WTC11 (cell line): ENCODE measurements at regions not wholly inside any gene's neighbourhood (a gene's known extent, or its start where the extent isn't known, plus 50 kb on each side); places are given as distances from the start of the nearest gene placed in this dataset.

Experiments
- ATAC-seq: fragments of 200-7000 bp; cut with Tn5 transposase; 2 replicates; pipeline ENCODE4 v1.10.0; 2021; ENCODE audit warnings: mild to moderate bottlenecking, moderate library complexity
- CTCF ChIA-PET: fragments of 300-600 bp; sonication (Branson Sonifier 250); formaldehyde crosslinking; loops from one replicate; lab custom pipeline; 2021; ENCODE audit warnings: antibody characterized with exemption; lab: Charles Lee
- POLR2A ChIA-PET: fragments of 350-600 bp; sonication (Branson Sonifier 250); formaldehyde crosslinking; loops from one replicate; lab custom pipeline; 2021; ENCODE audit warnings: antibody characterized with exemption; lab: Charles Lee
- DNase-seq: peaks from one replicate; pipeline ENCODE4 v3.0.0; 2021; ENCODE audit warnings: low spot score
- H3K27ac Mint-ChIP-seq: 2 replicates; pipeline ENCODE4 v1.8.0; 2021; ENCODE audit warnings: mixed read lengths
- H3K27me3 Mint-ChIP-seq: 2 replicates; pipeline ENCODE4 v1.8.0; 2021; ENCODE audit warnings: low read depth, mild to moderate bottlenecking, moderate library complexity, mixed read lengths
- H3K36me3 Mint-ChIP-seq: 2 replicates; pipeline ENCODE4 v1.8.0; 2021; ENCODE audit warnings: mixed read lengths
- H3K4me1 Mint-ChIP-seq: 2 replicates; pipeline ENCODE4 v1.8.0; 2022; ENCODE audit warnings: mixed read lengths
- H3K4me3 Mint-ChIP-seq: 2 replicates; pipeline ENCODE4 v1.8.0; 2021; ENCODE audit warnings: mild to moderate bottlenecking, moderate library complexity, mixed read lengths
- H3K9me3 Mint-ChIP-seq: 2 replicates; pipeline ENCODE4 v1.8.0; 2021; ENCODE audit warnings: mixed read lengths
- CREB1 ChIP-seq: sonication (generic); formaldehyde crosslinking; IDR thresholded peaks from 2 replicates; pipeline ENCODE4 v1.8.0; 2023; ENCODE audit warnings: mild to moderate bottlenecking, missing genetic modification reagents
- ELF4 ChIP-seq: sonication (generic); formaldehyde crosslinking; IDR thresholded peaks from 2 replicates; pipeline ENCODE4 v1.8.1; 2022; ENCODE audit warnings: low read depth, mild to moderate bottlenecking, moderate library complexity, missing genetic modification reagents
- FOXK1 ChIP-seq: sonication (generic); formaldehyde crosslinking; IDR thresholded peaks from 2 replicates; pipeline ENCODE4 v1.8.0; 2022; ENCODE audit warnings: mild to moderate bottlenecking, moderate library complexity, missing genetic modification reagents
- GRHL2 ChIP-seq: fragments of 250-450 bp; sonication (Bioruptor Pico); IDR thresholded peaks from 2 replicates; pipeline ENCODE4 v1.8.0; 2022; ENCODE audit warnings: mild to moderate bottlenecking, moderate library complexity; ENCODE audit not compliant: insufficient replicate concordance, severe bottlenecking
- JAZF1 ChIP-seq: fragments of 250-450 bp; sonication (Bioruptor Pico); IDR thresholded peaks from 2 replicates; pipeline ENCODE4 v1.9.0; 2021; ENCODE audit warnings: moderate library complexity, mild to moderate bottlenecking, inconsistent platforms
- NFE2L1 ChIP-seq: sonication (generic); formaldehyde crosslinking; IDR thresholded peaks from 2 replicates; pipeline ENCODE4 v1.8.1; 2023; ENCODE audit warnings: missing genetic modification reagents
- NFYB ChIP-seq: sonication (generic); formaldehyde crosslinking; conservative IDR thresholded peaks from 2 replicates; pipeline ENCODE4 v1.8.0; 2022; ENCODE audit warnings: low read depth, missing genetic modification reagents
- NR1H2 ChIP-seq: sonication (generic); formaldehyde crosslinking; IDR thresholded peaks from 2 replicates; pipeline ENCODE4 v1.9.0; 2021; ENCODE audit warnings: mild to moderate bottlenecking, moderate library complexity, missing genetic modification reagents
- OVOL2 ChIP-seq: fragments of 250-450 bp; sonication (Bioruptor Pico); IDR thresholded peaks from 2 replicates; pipeline ENCODE4 v1.9.0; 2021; ENCODE audit warnings: mild to moderate bottlenecking, borderline replicate concordance
- RORB ChIP-seq: fragments of 250-450 bp; sonication (Bioruptor Pico); IDR thresholded peaks from 2 replicates; pipeline ENCODE4 v1.9.0; 2021; ENCODE audit warnings: mild to moderate bottlenecking
- SOX15 ChIP-seq: fragments of 250-450 bp; sonication (Bioruptor Pico); IDR thresholded peaks from 2 replicates; pipeline ENCODE4 v1.9.0; 2021; ENCODE audit warnings: mild to moderate bottlenecking
- TCF7 ChIP-seq: sonication (generic); formaldehyde crosslinking; IDR thresholded peaks from 2 replicates; pipeline ENCODE4 v1.8.0; 2022; ENCODE audit warnings: mild to moderate bottlenecking, low read depth, missing genetic modification reagents, moderate library complexity
- ZNF416 ChIP-seq: fragments of 250-450 bp; sonication (Bioruptor Pico); IDR thresholded peaks from 2 replicates; pipeline ENCODE4 v1.9.0; 2021; ENCODE audit warnings: mild to moderate bottlenecking, inconsistent platforms
- ZNF423 ChIP-seq: fragments of 250-450 bp; sonication (Bioruptor Pico); IDR thresholded peaks from 2 replicates; pipeline ENCODE4 v2.1.2; 2022; ENCODE audit warnings: mild to moderate bottlenecking, moderate library complexity
- TF ChIP-seq, protein P1 (sequence below): sonication (generic); formaldehyde crosslinking; IDR thresholded peaks from 2 replicates; pipeline ENCODE4 v1.8.1; 2023; ENCODE audit warnings: mild to moderate bottlenecking, missing genetic modification reagents
- TF ChIP-seq, protein P2 (sequence below): sonication (generic); formaldehyde crosslinking; IDR thresholded peaks from 2 replicates; pipeline ENCODE4 v1.8.1; 2022; ENCODE audit warnings: mild to moderate bottlenecking, moderate library complexity, missing genetic modification reagents
- TF ChIP-seq, protein P3 (sequence below): fragments of 200-600 bp; IDR thresholded peaks from 2 replicates; pipeline ENCODE4 v1.8.0; 2022; ENCODE audit warnings: antibody characterized with exemption
- TF ChIP-seq, protein P4 (sequence below): sonication (generic); formaldehyde crosslinking; IDR thresholded peaks from 2 replicates; pipeline ENCODE4 v1.8.0; 2022; ENCODE audit warnings: missing genetic modification reagents
- TF ChIP-seq, protein P5 (sequence below): sonication (generic); formaldehyde crosslinking; IDR thresholded peaks from 2 replicates; pipeline ENCODE4 v1.8.0; 2022; ENCODE audit warnings: mild to moderate bottlenecking, missing genetic modification reagents
- TF ChIP-seq, protein P6 (sequence below): sonication (generic); formaldehyde crosslinking; IDR thresholded peaks from 2 replicates; pipeline ENCODE4 v1.8.1; 2023; ENCODE audit warnings: mild to moderate bottlenecking, moderate library complexity, missing genetic modification reagents
- TF ChIP-seq, protein P7 (sequence below): sonication (generic); formaldehyde crosslinking; IDR thresholded peaks from 2 replicates; pipeline ENCODE4 v1.8.1; 2023; ENCODE audit warnings: mild to moderate bottlenecking, missing genetic modification reagents, moderate library complexity
- TF ChIP-seq, protein P8 (sequence below): sonication (generic); formaldehyde crosslinking; IDR thresholded peaks from 2 replicates; pipeline ENCODE4 v1.8.1; 2023; ENCODE audit warnings: mild to moderate bottlenecking, missing genetic modification reagents, moderate library complexity

DNA sequence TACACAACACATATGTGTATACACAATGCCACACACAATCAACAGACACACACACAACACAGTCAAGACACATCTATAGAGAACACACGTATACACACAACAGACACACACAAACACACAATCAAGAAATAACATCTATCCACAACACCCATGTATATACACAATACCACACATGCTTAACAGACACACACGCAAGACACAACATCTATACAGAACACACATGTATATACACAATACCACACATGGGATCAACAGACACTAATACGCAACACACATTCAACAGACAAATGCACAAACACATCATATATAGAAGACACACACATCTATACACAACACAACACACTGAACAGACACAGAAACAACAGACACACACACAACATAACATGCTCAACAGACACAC, 234.8 kb downstream of the SHOX start:
- Mint-ChIP-seq H3K27me3 (no peaks in the 10 kb centered on the region), H3K4me3 (no peak overlapping the region), H3K27ac (no peak overlapping the region), H3K9me3 (peaks cover 4% of the 10 kb centered on the region), H3K36me3 (no peaks in the 10 kb centered on the region), H3K4me1 (peaks cover 12% of the 10 kb centered on the region)
- no peak for ATAC-seq
- CTCF ChIA-PET = no interaction called here
- POLR2A ChIA-PET = no interaction called here
- DNase-seq = no peak
- TF ChIP-seq TCF7 (CRISPR knock-in tag) = no peak
- TF ChIP-seq JAZF1 (CRISPR knock-in tag) = no peak
- 0 out of 2 replicates have a peak, but pooled peaks have one; percentile 28 for TF ChIP-seq NFE2L1 (CRISPR knock-in tag)
- TF ChIP-seq RORB (CRISPR knock-in tag) = no peak
- TF ChIP-seq ELF4 = no peak
- TF ChIP-seq, protein P1, sequence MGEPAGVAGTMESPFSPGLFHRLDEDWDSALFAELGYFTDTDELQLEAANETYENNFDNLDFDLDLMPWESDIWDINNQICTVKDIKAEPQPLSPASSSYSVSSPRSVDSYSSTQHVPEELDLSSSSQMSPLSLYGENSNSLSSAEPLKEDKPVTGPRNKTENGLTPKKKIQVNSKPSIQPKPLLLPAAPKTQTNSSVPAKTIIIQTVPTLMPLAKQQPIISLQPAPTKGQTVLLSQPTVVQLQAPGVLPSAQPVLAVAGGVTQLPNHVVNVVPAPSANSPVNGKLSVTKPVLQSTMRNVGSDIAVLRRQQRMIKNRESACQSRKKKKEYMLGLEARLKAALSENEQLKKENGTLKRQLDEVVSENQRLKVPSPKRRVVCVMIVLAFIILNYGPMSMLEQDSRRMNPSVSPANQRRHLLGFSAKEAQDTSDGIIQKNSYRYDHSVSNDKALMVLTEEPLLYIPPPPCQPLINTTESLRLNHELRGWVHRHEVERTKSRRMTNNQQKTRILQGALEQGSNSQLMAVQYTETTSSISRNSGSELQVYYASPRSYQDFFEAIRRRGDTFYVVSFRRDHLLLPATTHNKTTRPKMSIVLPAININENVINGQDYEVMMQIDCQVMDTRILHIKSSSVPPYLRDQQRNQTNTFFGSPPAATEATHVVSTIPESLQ (CRISPR knock-in tag) = no peak
- TF ChIP-seq, protein P2, sequence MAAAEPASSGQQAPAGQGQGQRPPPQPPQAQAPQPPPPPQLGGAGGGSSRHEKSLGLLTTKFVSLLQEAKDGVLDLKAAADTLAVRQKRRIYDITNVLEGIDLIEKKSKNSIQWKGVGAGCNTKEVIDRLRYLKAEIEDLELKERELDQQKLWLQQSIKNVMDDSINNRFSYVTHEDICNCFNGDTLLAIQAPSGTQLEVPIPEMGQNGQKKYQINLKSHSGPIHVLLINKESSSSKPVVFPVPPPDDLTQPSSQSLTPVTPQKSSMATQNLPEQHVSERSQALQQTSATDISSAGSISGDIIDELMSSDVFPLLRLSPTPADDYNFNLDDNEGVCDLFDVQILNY (CRISPR knock-in tag) = no peak
- no peak for TF ChIP-seq ZNF423 (CRISPR knock-in tag)
- TF ChIP-seq, all 79 proteins: peak for 1

DNA sequence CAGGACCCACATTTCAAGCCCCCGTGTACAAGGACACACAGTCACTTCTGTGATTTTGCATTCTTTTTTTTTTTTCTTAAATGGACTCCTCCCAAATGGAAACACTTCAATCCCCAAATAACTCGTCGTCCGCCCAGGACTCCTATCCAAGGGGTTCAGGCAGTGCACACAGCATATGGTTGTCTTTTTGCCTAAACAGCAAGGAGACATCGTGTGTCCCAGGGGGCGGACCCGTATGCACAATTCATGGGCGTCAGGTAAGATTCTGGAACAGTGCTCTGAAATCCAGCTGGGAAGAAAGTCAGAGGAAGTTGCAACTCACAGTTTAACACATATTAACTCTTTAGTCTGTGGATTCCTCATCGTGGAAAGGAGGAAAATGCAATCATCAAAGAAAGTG, 231.3 kb downstream of the SHOX start:
- Mint-ChIP-seq H3K4me3 (no peak overlapping the region), H3K4me1 (peaks cover 11% of the 10 kb centered on the region), H3K27me3 (no peaks in the 10 kb centered on the region), H3K9me3 (peaks cover 7% of the 10 kb centered on the region), H3K36me3 (no peaks in the 10 kb centered on the region), H3K27ac (0 out of 2 replicates have a peak overlapping the region, but pooled peaks have one; percentile 57)
- CTCF ChIA-PET = no interaction called here
- DNase-seq (no peak), ATAC-seq (no peak)
- POLR2A ChIA-PET = no interaction called here
- TF ChIP-seq, protein P3, sequence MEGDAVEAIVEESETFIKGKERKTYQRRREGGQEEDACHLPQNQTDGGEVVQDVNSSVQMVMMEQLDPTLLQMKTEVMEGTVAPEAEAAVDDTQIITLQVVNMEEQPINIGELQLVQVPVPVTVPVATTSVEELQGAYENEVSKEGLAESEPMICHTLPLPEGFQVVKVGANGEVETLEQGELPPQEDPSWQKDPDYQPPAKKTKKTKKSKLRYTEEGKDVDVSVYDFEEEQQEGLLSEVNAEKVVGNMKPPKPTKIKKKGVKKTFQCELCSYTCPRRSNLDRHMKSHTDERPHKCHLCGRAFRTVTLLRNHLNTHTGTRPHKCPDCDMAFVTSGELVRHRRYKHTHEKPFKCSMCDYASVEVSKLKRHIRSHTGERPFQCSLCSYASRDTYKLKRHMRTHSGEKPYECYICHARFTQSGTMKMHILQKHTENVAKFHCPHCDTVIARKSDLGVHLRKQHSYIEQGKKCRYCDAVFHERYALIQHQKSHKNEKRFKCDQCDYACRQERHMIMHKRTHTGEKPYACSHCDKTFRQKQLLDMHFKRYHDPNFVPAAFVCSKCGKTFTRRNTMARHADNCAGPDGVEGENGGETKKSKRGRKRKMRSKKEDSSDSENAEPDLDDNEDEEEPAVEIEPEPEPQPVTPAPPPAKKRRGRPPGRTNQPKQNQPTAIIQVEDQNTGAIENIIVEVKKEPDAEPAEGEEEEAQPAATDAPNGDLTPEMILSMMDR = no peak
- TF ChIP-seq, protein P4, sequence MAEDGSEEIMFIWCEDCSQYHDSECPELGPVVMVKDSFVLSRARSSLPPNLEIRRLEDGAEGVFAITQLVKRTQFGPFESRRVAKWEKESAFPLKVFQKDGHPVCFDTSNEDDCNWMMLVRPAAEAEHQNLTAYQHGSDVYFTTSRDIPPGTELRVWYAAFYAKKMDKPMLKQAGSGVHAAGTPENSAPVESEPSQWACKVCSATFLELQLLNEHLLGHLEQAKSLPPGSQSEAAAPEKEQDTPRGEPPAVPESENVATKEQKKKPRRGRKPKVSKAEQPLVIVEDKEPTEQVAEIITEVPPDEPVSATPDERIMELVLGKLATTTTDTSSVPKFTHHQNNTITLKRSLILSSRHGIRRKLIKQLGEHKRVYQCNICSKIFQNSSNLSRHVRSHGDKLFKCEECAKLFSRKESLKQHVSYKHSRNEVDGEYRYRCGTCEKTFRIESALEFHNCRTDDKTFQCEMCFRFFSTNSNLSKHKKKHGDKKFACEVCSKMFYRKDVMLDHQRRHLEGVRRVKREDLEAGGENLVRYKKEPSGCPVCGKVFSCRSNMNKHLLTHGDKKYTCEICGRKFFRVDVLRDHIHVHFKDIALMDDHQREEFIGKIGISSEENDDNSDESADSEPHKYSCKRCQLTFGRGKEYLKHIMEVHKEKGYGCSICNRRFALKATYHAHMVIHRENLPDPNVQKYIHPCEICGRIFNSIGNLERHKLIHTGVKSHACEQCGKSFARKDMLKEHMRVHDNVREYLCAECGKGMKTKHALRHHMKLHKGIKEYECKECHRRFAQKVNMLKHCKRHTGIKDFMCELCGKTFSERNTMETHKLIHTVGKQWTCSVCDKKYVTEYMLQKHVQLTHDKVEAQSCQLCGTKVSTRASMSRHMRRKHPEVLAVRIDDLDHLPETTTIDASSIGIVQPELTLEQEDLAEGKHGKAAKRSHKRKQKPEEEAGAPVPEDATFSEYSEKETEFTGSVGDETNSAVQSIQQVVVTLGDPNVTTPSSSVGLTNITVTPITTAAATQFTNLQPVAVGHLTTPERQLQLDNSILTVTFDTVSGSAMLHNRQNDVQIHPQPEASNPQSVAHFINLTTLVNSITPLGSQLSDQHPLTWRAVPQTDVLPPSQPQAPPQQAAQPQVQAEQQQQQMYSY (CRISPR knock-in tag) = no peak
- TF ChIP-seq CREB1 (CRISPR knock-in tag) (no peak), GRHL2 (CRISPR knock-in tag) (no peak), OVOL2 (CRISPR knock-in tag) (no peak), ZNF423 (CRISPR knock-in tag) (no peak), SOX15 (no peak), ZNF416 (CRISPR knock-in tag) (no peak), FOXK1 (CRISPR knock-in tag) (no peak), NR1H2 (CRISPR knock-in tag) (no peak), NFYB (CRISPR knock-in tag) (no peak)
- TF ChIP-seq, protein P5, sequence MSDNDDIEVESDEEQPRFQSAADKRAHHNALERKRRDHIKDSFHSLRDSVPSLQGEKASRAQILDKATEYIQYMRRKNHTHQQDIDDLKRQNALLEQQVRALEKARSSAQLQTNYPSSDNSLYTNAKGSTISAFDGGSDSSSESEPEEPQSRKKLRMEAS = no peak
- TF ChIP-seq, protein P6, sequence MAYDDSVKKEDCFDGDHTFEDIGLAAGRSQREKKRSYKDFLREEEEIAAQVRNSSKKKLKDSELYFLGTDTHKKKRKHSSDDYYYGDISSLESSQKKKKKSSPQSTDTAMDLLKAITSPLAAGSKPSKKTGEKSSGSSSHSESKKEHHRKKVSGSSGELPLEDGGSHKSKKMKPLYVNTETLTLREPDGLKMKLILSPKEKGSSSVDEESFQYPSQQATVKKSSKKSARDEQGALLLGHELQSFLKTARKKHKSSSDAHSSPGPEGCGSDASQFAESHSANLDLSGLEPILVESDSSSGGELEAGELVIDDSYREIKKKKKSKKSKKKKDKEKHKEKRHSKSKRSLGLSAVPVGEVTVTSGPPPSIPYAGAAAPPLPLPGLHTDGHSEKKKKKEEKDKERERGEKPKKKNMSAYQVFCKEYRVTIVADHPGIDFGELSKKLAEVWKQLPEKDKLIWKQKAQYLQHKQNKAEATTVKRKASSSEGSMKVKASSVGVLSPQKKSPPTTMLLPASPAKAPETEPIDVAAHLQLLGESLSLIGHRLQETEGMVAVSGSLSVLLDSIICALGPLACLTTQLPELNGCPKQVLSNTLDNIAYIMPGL (CRISPR knock-in tag) = no peak
- TF ChIP-seq, protein P7, sequence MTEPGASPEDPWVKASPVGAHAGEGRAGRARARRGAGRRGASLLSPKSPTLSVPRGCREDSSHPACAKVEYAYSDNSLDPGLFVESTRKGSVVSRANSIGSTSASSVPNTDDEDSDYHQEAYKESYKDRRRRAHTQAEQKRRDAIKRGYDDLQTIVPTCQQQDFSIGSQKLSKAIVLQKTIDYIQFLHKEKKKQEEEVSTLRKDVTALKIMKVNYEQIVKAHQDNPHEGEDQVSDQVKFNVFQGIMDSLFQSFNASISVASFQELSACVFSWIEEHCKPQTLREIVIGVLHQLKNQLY = no peak
- TF ChIP-seq, protein P1 (CRISPR knock-in tag) = no peak
- TF ChIP-seq, protein P8, sequence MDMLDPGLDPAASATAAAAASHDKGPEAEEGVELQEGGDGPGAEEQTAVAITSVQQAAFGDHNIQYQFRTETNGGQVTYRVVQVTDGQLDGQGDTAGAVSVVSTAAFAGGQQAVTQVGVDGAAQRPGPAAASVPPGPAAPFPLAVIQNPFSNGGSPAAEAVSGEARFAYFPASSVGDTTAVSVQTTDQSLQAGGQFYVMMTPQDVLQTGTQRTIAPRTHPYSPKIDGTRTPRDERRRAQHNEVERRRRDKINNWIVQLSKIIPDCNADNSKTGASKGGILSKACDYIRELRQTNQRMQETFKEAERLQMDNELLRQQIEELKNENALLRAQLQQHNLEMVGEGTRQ (CRISPR knock-in tag) = no peak
